Lower leg skin (tissue), 3 donors: ENCODE measurements at regions not wholly inside any gene's neighbourhood (a gene's known extent, or its start where the extent isn't known, plus 50 kb on each side); places are given as distances from the start of the nearest gene placed in this dataset.

Experiments used
- POLR2A ChIP-seq, 2 donors: fragments of 450-650 bp; IDR thresholded peaks; one replicate each; pipeline ENCODE4 v1.6.1; 2016 to 2017; ENCODE audit warnings: antibody characterized with exemption in 2 of 2, mild to moderate bottlenecking in 1 of 2, moderate library complexity in 1 of 2
- TF ChIP-seq, protein P1 (sequence below), 3 donors: fragments of 450-650 bp; IDR thresholded peaks; one replicate each; pipeline ENCODE4 v1.5.1; 2016; ENCODE audit warnings: antibody characterized with exemption in 3 of 3, mild to moderate bottlenecking in 3 of 3, moderate library complexity in 2 of 3

- TF ChIP-seq, protein P1, sequence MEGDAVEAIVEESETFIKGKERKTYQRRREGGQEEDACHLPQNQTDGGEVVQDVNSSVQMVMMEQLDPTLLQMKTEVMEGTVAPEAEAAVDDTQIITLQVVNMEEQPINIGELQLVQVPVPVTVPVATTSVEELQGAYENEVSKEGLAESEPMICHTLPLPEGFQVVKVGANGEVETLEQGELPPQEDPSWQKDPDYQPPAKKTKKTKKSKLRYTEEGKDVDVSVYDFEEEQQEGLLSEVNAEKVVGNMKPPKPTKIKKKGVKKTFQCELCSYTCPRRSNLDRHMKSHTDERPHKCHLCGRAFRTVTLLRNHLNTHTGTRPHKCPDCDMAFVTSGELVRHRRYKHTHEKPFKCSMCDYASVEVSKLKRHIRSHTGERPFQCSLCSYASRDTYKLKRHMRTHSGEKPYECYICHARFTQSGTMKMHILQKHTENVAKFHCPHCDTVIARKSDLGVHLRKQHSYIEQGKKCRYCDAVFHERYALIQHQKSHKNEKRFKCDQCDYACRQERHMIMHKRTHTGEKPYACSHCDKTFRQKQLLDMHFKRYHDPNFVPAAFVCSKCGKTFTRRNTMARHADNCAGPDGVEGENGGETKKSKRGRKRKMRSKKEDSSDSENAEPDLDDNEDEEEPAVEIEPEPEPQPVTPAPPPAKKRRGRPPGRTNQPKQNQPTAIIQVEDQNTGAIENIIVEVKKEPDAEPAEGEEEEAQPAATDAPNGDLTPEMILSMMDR (IDR thresholded peaks at IDR 0.05), result no peak
- no peak for TF ChIP-seq POLR2A (IDR thresholded peaks at IDR 0.05)
These were observed 1071.2 kb downstream of the BRD1 start for GRCh38 chr22:48756146-48757111.
